SKM-1 (cell line): ENCODE measurements at regions not wholly inside any gene's neighbourhood (a gene's known extent, or its start where the extent isn't known, plus 50 kb on each side); places are given as distances from the start of the nearest gene placed in this dataset.

Experiments used
- DNase-seq: peaks from one replicate; lab custom pipeline; 2025; ENCODE audit not compliant: unreplicated experiment; lab: John Stamatoyannopoulos, UW

- DNase-seq = no peak
Observed at GRCh38 chr20:43804781-43805180, 78.0 kb upstream of the GTSF1L start.

- no peak for DNase-seq
Observed at GRCh38 chr20:43803276-43803675, 76.5 kb upstream of the GTSF1L start.

GRCh38 chr20:43800186-43800585, 73.4 kb upstream of the GTSF1L start:
- no peak for DNase-seq

DNA sequence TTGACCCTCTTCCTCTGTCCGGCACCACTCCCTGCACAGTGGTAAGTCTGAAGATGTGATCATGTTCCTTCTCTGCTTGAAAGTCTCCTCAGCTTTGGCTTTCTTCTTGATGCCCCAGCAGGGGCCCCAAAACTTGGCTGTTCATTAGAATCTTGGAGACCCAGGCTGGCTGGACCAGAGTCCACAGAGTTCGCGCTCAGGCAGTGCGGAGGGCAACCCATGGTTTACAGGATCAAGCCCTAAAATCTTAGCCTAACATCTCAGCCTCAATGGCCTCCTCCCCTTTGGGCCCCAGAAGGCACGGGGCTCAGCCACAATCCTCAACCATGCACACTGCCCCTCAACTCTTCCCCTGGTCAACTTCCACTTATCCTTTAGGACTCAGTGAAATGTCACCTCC, 72.9 kb upstream of the GTSF1L start:
- DNase-seq = no peak

DNA sequence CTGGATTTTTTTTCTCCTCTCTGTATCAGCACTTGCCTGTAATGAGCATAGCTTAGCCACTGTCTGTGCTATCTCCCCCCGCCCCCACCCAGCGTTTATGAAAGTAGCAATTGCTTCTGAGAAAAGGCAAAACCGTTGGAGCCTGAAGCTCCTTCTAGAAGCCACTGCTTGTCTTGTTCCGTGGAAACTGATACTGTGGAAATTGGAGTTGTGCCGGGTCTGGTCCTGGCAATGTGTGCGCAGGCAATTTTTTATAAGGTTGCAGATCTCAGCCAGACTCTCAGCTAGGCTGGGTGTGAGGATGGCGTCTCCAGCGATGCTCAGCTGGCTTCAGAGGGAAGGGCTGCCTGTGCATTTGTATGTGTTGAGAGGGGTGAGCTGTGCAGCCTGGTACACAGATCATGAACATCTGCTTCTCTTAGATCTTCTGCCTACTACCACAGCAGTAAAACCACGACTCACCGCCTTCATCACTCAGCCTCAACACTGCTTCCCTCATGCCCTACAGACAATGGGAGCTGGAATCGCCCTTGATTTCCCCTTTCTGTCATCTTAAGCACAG, 72.4 kb upstream of the GTSF1L start:
- DNase-seq = no peak

- no peak for DNase-seq
Observed at GRCh38 chr20:43798291-43799149, 71.7 kb upstream of the GTSF1L start.

GRCh38 chr20:43794326-43794725, 67.5 kb upstream of the GTSF1L start:
- no peak for DNase-seq

GRCh38 chr20:43789593-43789992, 62.8 kb upstream of the GTSF1L start:
- no peak for DNase-seq

DNA sequence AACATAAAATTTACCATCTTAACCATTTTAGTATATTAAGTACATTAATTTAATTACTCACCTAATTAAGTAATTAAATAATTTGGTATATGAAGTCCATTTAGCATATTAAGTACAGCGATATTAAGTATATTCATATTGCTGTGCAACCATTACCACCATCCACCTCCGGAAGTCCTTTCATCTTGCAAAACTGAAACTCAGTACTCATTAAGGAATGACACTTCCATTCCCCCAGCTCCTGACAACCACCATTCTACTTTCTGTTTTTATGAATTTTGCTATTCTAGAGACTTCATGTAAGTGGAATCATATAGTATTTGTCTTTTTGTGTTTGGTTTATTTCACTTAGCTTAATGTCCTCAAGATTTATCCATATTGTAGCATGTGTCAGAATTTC, 61.1 kb upstream of the GTSF1L start:
- no peak for DNase-seq

- no peak for DNase-seq
Observed at GRCh38 chr20:43786885-43787284, 60.1 kb upstream of the GTSF1L start.

GRCh38 chr20:43781215-43781614, 54.4 kb upstream of the GTSF1L start:
- DNase-seq = no peak

DNA sequence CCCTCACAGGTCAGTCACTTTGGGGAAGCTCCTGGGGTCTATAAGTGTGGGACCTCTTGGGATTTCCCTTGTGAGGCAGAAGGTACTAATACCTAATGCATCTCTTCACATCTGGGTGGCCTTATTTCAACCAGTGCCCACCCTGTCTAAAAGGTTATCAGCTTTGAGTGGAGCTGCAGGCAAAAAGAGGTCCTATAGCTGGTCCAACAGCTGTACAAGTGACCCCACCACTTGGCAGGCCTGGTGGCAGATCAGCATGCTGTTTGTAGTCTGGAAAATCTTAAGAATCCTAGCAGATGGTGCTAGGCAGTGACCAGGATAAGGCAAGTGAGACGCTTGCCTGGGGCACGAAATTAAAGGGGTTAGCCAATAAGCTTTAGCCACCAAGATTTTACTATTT, 51.6 kb upstream of the GTSF1L start:
- no peak for DNase-seq

DNA sequence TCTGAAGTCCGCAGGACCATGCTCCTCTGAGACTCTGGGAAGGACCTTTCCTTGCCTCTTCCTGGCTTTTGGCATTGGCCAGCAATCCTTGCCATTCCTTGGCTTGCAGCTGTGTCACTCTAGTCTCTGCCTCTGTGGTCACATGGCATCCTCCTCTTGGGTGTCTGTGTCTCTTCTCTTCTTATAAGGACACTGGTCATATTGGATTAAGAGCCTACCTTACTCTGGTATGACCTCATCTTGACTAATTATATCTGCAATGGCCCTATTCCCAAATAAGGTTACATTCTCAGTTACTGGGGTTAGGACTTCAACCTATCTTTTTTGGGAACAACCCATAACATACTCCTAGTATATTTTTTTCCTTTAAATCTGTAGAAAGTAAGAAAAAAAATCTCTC, 49.9 kb upstream of the GTSF1L start:
- no peak for DNase-seq
